HG03135 (cell line): ENCODE measurements at regions not wholly inside any gene's neighbourhood (a gene's known extent, or its start where the extent isn't known, plus 50 kb on each side); places are given as distances from the start of the nearest gene placed in this dataset.
"Not testable (repeated sequence)": the region's sequence is repeated elsewhere in the genome, so short reads cannot be mapped to it uniquely, and the experiment has no call there.

Experiments used
- ATAC-seq: cut with Tn5 transposase; IDR thresholded peaks from one replicate; pipeline ENCODE4 v1.9.1; 2021; ENCODE audit warnings: mild to moderate bottlenecking, moderate library complexity; ENCODE audit not compliant: unreplicated experiment

DNA sequence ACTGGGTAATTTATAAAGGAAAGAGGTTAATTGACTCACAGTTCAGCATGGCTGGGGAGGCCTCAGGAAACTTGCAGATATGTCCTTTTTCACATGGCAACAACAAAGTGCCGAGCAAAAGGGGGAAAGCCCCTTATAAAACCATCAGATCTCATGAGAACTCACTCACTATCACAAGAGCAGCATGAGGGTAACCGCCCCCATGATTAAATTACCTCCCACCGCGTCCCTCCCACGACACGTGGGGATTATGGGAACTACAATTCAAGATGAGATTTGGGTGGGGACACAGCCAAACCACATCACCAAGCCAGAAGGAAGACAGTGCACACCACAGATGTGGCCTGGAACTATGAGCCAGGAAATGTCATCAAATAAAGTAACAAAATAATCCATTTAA lies 292.8 kb downstream of the FOXO1 start:
- not testable (repeated sequence) for ATAC-seq

DNA sequence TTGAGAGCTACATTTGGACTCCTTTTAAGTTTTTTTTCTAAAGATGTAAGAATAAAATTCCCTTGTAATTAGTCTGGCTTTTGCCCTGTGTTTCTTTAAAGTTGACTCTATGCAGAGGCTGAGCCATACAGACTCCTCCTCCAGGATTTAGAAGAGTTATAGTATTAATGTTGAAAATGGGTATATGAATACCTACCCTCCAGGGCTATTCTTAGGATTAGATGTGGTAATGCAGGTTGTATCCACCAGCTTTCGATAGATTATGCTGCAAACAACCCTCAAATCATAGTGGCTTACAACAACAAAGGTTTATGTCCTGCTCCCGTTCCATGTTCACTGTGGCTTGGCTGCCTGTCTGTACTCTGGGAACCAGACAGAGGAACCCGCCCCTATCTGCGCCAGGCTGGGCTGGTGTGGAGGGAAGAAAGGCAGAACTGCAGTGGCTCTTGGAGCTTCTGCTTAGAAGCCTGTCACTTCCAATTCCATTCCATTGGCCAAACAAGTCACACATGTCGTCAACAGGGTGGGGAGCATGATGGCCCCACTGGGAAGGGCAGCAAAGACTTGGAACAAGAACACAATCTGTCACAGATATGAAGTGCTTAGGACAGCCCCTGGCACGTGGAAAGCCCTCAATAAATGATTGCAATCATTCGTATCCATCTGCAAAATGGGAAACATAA lies 290.8 kb downstream of the FOXO1 start:
- ATAC-seq, result no peak

DNA sequence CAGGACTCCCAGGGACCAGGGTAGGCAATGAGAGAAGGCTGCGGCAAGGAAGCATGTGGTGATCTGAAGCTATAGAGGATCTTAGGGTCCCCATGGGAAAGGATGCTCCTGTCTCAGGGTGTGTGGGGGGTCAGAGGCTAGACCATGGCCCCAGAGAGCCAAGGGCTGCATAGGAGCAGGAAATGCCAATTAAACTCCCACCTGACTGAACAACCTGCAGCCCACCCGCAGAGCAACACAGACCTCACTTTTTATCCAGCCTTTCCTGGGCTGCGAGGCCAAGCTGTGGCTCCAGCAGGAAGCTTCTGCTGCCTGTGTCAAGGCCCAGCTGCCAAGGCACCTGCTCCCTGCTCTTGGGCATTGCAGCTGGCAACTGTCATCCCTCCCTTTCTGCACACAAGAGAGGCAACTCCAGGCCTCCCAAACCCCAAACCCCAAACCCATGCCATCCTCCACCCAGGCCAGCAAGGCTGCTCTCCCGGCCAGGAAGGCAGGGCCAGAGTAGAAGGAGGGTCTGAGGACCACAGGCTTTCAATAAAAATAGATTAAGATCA lies 290.1 kb downstream of the FOXO1 start:
- no peak for ATAC-seq

DNA sequence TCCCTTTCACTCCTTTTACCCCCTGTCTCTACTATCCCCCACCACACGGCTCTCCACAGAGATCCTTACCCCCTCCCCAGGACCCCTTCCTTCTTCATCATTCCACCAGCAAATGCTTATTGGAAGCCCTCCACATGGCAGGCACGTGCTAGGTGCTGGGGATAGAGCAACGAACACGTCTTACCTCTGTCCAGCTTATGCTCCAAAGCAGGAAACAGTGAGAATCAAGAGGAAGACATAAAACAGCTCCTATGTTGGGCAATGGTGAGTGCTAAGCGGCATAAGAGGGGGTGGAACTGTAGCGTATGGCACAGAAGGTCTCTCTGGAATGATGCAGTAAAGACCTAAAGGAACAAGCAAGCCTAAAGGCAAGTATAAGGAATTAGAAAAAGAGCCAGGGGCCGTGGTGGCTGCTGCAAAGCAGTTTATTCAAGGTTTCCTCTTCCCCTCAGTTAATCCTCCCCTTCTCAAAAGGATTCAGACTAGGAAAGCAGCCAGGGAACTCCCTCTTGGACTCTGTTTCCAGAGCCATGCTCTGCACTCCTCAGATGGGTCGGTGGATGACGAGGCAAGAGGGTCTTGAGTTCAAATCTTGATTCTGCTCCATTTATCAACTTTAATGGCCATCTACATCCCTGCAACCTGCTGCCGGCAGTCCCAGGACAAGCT lies 289.4 kb downstream of the FOXO1 start:
- no peak for ATAC-seq

DNA sequence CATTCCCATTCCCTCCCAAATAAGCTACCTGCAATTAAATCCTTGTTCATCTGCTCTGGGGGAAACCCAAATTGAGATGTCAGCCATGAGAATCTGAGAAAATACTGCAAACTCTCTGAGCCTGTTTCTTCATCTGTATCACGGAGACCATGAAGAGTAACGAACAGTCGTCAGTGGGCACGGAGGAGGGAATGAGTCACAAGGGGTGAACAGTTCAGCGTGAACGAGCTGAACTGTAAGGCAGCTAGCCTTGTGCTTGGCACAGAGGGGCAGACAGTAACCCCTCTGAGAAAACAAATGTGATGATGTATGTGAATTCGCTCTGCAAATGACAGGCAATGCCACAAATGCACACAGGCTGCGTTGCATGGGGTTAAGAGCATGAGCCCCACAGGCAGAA lies 288.7 kb downstream of the FOXO1 start:
- no peak for ATAC-seq

DNA sequence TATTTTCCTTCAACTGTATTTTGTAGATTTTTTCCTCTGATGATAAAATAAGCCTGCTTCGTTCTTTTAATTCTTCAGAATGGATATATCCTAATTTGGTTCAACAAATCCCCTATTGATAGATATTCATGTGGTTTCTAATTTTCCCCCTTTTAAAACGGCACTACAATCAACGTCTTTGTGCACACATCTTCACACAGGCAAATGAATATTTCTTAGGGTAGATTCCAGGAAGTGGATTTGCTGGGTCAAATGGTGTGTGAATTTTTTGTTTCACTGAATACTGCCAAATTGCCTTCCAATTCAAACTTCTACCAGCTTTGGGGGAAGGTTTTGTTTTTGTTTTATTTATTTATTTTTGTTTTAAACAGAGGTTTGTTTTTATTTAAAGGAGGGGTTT lies 287.2 kb downstream of the FOXO1 start:
- no peak for ATAC-seq

DNA sequence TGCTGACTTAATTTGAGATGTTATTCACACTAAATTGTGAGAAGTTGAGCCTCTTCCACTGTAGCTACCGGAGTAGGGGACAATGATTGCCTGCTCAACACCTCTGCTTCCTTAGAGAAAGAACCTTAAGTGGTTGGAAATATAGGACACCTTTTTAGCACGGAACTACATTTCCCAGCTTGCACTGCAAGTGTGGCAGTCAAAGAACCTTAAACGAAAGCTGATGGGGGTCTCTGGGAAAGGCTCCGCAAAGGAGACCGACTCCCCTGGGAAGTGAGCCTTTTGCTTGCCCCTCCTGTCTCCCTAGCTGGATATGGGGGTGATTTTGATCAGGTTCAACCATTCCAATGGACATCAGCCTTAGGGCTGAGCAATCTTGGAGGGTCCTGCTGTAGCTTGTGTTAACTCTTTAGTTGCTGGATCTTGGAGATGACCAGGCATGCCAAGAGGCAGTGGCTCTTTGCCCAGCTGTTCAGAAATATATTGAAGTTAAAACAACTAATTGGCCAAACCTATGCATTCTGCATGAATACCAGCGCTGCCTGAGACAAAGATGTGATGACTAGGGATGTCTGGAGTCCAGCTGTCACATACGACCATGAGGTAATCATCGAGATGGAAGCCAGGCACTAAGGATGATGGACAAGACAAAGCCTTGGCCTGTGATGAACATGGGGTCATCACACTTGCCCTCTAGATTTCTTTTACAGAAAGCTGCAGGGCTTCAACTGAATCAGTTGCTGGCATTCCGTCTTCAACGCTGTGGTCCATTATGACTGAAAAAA lies 286.5 kb downstream of the FOXO1 start:
- no peak for ATAC-seq

DNA sequence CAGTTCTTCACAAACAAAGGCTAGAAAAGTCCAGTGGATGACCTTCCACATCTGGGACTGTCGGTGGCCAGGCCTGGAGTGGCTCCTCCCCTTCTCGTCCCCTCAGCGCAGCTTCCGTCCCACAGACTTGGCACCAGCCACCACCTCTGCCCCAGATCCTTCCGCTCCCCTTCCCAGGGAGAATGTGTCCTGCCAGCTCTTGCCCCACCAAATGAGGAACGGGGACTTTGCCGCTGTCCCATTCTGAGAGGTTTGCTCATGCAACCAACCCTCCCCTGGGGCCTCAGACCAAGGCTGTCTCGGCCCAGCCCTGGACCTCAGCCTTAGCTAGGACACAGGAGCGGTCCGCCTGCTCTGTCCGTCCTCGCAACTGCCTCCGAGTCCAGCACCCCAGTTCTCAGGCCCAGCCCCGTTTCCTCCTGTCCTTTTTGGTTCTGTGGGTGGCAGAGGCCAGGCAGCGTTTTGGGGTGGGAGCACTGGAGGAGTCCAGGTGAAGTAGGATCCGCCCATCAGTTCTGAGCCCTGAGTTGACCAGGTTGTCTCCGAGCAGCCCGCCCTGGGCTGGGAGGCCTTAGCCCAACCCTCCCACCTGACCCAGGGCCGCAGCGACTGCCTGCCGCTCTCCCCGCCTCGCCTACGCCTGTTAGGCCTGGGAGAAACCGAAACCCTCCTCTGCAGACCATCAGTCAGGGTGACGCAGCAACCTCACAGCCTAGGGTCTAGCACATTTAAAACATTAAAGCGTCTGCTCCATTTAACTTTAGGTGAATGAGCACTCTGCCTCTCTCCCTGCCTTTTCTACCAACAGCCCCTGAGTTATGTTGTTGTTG lies 284.3 kb downstream of the FOXO1 start:
- ATAC-seq, result no peak

DNA sequence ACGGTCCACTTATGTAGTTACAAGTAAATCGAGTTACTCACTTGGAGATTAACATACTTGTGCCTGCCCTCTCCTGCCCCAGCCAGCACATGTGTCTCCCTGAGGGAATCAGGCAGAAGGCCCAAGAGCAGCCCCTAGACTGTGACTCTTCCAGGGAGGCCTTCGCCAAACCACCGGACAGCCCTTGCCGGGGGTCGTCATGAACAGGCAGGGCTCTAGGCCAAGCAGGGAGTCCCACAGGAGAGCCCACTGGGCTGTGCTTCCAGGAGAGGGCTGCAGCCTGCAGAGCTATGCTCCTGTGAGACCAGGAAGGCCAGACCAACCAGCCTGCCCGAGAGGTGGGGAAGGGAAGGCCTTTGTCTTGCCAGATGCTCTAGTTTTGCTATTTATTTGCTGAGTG lies 283.3 kb downstream of the FOXO1 start:
- no peak for ATAC-seq

DNA sequence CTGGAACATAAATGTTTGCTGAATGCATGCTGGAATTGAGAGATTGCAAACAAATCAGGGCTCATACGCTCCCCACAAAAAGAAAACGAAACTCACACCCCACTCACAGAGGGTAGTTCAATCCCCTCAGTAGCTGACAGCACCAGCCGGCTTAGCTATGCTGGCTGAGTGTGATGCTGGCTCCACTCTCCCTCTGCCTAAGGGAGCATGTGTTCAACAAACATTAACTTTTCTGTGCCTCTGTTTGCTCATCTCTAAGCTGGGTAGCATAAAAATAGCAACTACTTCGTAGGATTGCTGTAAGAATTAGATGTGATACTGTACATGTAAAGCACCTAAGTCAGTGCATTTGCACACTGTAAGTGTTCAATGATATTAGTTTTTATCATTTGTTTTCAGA lies 282.6 kb downstream of the FOXO1 start:
- ATAC-seq, result no peak

DNA sequence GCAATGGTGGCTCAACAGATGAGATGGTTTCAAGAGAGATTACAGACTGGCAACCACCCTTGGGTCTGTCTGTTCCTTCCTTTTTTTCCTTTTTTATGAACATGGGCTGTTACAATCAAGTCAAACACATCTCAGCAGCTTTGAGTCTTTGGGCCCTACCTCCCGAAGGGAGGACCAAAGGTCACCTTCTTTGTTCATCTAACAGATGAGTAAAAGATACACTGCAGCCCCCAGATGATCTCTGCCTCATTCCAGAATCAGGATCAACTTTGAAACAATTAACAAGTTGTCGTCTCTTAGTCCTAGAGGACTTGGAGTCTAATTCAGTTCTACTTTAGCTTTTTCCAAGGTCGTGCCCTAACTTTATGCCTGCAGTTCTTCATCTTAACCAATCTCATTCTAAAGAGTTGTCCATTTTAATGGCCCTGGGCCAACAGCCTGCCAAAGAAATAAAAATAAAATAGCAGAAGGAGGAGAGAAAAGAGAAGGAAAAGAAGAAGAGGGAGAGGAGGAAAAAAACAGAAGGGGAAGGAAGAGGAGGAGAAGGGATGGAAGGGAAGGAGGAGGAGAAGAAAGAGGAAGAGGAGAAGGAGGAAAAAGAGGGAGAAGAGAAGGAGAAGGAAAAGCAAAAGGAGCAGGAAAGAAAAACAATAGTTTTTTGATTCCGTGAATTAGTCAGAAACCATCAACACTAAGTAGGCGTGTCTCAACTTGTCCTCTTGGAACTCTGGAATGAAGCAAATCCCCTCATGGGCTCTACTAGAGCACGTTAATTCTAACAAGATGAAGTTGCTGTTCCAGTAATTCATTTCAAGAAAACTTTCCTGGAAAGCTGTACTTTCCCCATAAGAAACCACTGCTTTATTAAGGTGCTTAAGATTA lies 281.2 kb downstream of the FOXO1 start:
- no peak for ATAC-seq

DNA sequence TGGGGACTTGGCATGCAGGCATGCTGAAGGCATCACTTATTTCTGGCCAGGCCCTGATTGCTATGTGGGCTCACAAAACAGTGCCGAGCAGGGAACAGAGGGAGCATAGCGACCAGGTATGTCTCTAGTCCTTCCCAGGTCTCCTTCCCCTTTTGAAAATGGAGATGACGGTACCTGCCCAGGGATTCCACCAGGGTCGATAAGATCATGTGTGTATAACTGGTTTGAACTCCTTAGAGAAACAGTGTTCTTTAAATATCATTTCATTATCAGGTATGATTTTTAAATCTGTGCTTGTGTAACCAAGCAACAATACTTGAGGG lies 280.6 kb downstream of the FOXO1 start:
- ATAC-seq, result no peak

DNA sequence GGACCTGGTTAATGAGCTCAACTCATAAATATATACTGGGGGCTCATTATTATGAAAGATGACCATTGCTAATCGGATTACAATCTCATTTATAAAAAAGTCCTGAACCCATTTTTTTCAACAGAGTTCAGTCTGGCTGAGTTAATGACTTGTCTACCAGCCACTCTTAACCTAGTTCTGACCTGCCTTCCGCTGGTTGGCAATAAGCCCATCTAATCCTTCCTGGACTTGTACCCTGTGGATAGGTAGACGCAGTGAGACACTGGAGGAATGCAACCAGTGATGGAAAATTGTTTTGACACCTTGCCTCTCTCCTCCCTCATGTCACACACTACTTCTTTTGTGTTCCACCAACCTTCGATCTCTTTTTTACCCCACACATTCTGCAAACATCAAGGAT lies 279.9 kb downstream of the FOXO1 start:
- no peak for ATAC-seq

DNA sequence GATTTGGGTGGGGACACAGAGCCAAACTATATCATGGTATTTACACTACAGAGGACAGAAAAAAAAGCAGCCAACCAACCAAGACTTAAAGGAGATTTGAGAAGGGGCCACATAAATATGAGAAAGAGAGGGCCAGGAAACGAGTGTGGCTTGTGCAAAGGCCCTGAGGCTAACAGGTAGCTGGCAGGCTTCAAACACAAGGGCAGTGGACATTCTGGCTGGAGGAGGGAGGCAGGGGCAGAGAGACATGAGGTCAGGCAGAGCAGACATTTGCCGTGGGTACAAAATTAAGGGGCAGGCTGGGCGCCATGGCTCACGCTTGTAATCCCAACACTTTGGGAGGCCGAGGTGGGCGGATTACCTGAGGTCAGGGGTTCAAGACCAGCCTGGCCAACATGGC lies 278.7 kb downstream of the FOXO1 start:
- ATAC-seq, result no peak

DNA sequence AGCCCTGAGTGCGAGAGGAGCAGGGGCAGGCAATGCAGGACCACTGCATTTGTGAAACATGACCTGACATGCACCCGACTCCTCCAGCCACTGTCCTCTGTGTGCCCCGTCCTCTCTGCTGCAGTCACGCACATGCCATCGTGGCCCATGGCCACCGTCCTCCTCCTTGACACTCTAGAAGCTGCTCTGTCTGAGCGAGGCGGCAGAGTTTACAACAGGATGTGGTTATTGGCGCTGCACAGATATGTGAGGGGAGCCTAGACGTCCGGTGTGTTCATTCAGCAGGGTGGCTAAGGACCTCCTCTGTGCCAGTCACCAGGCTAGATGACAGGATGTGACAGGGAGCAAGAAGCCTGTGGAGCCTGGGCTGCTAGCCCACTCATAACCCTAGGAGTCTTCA lies 277.8 kb downstream of the FOXO1 start:
- peak; percentile 98 for ATAC-seq

DNA sequence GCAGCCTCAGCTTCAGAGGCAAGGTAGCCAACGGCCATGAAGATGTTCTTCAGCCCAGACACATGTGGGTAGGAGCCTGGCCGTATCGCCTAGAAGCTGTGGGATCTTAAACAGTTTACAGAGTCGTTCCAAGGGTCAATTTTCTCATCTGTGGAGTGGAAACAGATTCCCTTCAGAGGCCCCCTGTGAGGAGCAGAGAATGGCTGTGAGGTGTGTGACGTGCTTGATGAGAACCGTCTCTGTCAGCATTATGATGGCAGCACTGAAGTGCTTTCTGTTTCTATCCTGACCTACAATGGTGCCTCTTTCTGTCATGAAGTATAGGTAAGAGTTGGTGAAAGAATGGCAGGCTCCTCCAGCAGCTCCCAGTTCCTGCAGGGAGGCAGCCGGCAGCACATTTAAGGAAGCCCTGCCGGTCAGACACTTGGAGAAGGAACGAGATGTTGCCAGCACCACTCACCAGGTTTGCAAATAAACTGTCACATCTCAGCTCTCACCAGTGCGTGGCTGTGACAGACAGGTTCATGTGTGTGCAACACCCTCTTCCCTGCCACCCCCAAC lies 277.3 kb downstream of the FOXO1 start:
- ATAC-seq, result peak; percentile 53

DNA sequence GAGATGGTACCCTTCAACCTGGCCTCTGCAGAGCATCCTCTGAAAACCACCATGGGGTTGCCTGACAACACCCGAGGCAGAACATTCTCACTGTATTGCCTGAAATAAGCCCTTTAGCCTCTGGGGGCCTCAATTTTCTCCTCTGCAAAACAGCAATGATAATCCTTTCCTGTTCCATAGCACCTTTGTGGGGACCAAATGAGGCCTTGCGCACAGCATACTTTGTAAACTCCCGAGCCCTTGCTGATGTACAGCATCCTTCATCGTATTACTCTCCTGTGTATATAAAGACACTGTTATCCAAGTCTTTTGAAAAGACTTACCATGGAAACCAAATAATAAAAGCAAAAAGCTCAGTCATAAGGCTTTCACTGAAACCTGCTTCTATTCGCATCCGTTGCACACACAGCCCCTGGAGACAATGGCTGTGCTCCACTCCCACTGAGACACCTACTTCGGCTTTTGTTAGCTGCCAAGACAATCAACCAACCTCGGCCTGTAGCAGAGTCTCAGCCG lies 276.0 kb downstream of the FOXO1 start:
- ATAC-seq, result no peak

DNA sequence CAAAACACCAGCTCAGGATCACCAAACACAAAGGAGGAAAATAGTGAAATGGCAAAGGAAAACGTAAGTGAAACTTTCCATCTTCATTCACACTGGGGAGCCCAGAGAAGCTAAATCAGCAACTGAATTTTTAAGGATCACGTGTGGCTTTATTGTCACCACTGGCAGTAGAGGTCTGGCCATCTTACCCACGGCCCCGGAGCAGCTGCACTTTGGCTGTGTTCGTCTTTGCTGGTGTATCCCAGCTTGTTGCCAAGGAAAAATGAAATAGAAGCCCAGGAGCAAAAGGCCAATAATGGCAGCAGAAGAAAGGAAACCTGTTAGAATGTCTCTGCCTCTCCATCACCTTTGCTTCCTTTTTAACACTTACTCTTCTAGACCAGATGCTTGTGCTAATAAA lies 274.7 kb downstream of the FOXO1 start:
- no peak for ATAC-seq

DNA sequence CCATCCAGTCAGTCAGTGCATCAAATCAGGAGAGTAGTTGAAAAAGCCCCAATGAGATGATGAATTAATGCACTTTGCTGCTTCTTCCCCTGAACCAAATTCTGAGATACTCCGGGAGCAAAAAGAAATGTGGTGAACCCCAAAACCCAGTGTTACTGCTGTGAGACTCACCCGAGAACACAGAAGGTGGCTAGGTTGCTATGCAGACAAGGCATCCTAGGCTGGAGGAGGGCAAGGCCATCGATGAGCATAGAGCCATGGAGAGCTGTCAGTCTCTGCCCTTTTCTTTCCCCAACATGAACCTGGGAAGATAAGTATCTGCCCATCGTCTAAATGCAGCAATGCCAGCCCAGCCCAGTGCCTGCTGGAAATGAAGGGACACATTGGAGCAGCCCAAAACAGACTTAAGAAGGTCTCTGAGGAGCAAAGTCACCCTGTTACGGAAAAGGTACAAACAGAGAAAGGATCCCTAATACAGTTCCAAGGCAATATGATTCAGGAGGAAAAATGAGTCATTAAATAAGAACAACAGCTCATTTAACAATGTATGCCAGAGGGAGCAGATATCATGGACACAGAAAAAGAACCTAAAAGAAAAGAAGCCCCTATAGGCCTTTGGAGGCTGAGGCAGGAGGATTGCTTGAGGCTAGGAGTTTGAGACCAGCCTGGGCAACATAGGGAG lies 272.0 kb downstream of the FOXO1 start:
- no peak for ATAC-seq
